Osteocyte (in vitro differentiated cells): ENCODE measurements at regions not wholly inside any gene's neighbourhood (a gene's known extent, or its start where the extent isn't known, plus 50 kb on each side); places are given as distances from the start of the nearest gene placed in this dataset.
"Not testable (repeated sequence)": the region's sequence is repeated elsewhere in the genome, so short reads cannot be mapped to it uniquely, and the experiment has no call there.

Experiments
- DNase-seq: peaks from one replicate; pipeline ENCODE4 v3.0.0; 2021; ENCODE audit warnings: mixed read lengths; ENCODE audit not compliant: unreplicated experiment; ENCODE audit errors: extremely low spot score
- H3K27ac Mint-ChIP-seq: one replicate; pipeline ENCODE4 v1.8.0; 2021; ENCODE audit warnings: mild to moderate bottlenecking, mixed read lengths; ENCODE audit not compliant: unreplicated experiment
- H3K27me3 Mint-ChIP-seq: one replicate; pipeline ENCODE4 v1.8.0; 2021; ENCODE audit warnings: mixed read lengths; ENCODE audit not compliant: unreplicated experiment
- H3K36me3 Mint-ChIP-seq: one replicate; pipeline ENCODE4 v1.8.0; 2021; ENCODE audit warnings: mixed read lengths; ENCODE audit not compliant: unreplicated experiment
- H3K4me1 Mint-ChIP-seq: one replicate; pipeline ENCODE4 v1.8.0; 2021; ENCODE audit warnings: mixed read lengths; ENCODE audit not compliant: unreplicated experiment
- H3K4me3 Mint-ChIP-seq: one replicate; pipeline ENCODE4 v1.8.0; 2021; ENCODE audit warnings: mild to moderate bottlenecking, moderate library complexity, mixed read lengths; ENCODE audit not compliant: unreplicated experiment
- H3K9me3 Mint-ChIP-seq: one replicate; pipeline ENCODE4 v1.8.0; 2021; ENCODE audit warnings: mixed read lengths; ENCODE audit not compliant: unreplicated experiment
- TF ChIP-seq, protein P1 (sequence below): fragments of 200-600 bp; sonication (generic); IDR thresholded peaks from 2 replicates; pipeline ENCODE4 v1.5.0; 2021; ENCODE audit warnings: antibody characterized with exemption, mild to moderate bottlenecking, moderate library complexity

DNA sequence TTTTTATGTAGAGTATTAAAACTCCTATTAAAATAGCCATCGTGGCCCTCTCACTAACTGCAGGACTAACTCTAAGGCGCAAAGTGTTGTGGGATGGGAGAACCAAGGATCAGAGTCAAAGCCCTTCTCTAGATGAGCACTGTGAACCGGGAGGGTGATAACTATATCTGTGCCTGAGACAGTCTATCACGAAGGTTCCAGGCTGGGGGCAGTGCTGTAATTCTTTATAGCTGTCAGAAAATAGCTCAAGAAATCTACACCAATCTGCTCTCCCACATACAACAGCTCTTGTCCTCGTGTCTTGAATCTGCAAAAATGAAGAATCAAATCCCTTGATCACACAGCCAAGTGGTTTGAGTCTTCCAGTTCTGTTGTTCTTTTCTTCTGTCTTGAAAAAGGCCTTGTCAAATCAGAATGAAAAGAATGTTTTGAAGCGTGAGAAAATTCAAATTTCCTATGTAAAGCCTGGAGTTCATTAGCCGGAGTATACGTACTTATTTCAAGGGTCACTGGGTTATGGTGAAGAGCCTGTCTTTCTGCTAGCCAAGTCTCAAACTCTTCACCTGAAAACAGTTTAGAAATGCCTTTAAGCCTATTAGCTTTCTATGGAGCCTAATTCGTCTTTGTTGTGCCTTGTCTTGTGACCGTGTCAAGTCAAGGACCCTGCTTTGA is 185.3 kb upstream of the NECTIN3 start:
- Mint-ChIP-seq H3K4me1 (peaks cover 4% of the 10 kb centered on the region), H3K27ac (no peak overlapping the region), H3K27me3 (no peaks in the 10 kb centered on the region), H3K36me3 (peaks cover 2% of the 10 kb centered on the region), H3K4me3 (no peak overlapping the region), H3K9me3 (no peaks in the 10 kb centered on the region)
- no peak for DNase-seq
- TF ChIP-seq, protein P1, sequence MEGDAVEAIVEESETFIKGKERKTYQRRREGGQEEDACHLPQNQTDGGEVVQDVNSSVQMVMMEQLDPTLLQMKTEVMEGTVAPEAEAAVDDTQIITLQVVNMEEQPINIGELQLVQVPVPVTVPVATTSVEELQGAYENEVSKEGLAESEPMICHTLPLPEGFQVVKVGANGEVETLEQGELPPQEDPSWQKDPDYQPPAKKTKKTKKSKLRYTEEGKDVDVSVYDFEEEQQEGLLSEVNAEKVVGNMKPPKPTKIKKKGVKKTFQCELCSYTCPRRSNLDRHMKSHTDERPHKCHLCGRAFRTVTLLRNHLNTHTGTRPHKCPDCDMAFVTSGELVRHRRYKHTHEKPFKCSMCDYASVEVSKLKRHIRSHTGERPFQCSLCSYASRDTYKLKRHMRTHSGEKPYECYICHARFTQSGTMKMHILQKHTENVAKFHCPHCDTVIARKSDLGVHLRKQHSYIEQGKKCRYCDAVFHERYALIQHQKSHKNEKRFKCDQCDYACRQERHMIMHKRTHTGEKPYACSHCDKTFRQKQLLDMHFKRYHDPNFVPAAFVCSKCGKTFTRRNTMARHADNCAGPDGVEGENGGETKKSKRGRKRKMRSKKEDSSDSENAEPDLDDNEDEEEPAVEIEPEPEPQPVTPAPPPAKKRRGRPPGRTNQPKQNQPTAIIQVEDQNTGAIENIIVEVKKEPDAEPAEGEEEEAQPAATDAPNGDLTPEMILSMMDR, result no peak

DNA sequence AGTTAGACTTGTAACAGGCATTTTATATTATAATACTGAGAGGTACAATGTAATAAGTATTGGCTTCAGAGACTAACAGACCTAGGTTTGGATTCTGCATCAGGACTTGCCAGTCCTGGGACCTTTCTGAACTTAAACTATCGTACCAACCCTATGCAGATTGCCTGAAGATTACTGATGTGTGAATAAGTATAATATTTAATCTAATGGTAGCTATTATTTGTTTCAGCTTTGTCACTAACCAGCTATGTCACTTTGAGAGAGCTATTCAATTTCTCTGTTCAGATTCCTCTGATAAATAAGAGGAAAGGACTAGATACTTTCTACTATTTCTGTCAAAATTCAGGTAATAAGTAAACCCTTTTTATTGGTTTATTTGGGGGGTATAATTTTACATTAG is 184.4 kb upstream of the NECTIN3 start:
- Mint-ChIP-seq H3K36me3 (peaks cover 2% of the 10 kb centered on the region), H3K27me3 (no peaks in the 10 kb centered on the region), H3K9me3 (no peaks in the 10 kb centered on the region), H3K4me3 (no peak overlapping the region), H3K27ac (no peak overlapping the region), H3K4me1 (peaks cover 4% of the 10 kb centered on the region)
- TF ChIP-seq, protein P1, result no peak
- DNase-seq, result no peak

DNA sequence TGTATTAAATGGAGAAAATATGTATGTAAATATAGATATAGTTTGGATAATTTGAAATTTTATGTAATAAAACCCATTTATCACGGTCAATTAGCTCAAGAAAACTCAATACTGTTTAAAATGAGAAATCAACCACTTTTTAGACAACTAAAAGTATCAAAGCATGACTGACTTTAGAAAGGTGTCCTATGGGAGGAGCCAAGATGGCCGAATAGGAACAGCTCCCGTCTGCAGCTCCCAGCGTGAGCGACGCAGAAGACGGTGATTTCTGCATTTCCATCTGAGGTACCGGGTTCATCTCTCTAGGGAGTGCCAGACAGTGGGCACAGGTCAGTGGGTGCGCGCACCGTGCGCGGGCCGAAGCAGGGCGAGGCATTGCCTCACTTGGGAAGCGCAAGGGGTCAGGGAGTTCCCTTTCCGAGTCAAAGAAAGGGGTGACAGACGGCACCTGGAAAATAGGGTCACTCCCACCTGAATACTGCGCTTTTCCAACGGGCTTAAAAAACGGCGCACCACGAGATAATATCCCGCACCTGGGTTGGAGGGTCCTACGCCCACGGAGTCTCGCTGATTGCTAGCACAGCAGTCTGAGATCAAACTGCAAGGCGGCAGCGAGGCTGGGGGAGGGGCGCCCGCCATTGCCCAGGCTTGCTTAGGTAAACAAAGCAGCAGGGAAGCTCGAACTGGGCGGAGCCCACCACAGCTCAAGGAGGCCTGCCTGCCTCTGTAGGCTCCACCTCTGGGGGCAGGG is 182.8 kb upstream of the NECTIN3 start:
- not testable (repeated sequence) for H3K4me1 Mint-ChIP-seq, H3K36me3 Mint-ChIP-seq, H3K9me3 Mint-ChIP-seq, H3K27me3 Mint-ChIP-seq, DNase-seq
- H3K27ac Mint-ChIP-seq, result peak overlapping the region; percentile 61
- peak overlapping the region; percentile 80 for H3K4me3 Mint-ChIP-seq

DNA sequence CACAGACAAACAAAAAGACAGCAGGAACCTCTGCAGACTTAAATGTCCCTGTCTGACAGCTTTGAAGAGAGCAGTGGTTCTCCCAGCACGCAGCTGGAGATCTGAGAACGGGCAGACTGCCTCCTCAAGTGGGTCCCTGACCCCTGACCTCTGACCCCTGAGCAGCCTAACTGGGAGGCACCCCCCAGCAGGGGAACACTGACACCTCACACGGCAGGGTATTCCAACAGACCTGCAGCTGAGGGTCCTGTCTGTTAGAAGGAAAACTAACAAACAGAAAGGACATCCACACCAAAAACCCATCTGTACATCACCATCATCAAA is 182.3 kb upstream of the NECTIN3 start:
- H3K4me3 Mint-ChIP-seq, result peak overlapping the region; percentile 80
- H3K9me3 Mint-ChIP-seq, DNase-seq, H3K27ac Mint-ChIP-seq, H3K4me1 Mint-ChIP-seq, H3K27me3 Mint-ChIP-seq, H3K36me3 Mint-ChIP-seq: not testable (repeated sequence)

DNA sequence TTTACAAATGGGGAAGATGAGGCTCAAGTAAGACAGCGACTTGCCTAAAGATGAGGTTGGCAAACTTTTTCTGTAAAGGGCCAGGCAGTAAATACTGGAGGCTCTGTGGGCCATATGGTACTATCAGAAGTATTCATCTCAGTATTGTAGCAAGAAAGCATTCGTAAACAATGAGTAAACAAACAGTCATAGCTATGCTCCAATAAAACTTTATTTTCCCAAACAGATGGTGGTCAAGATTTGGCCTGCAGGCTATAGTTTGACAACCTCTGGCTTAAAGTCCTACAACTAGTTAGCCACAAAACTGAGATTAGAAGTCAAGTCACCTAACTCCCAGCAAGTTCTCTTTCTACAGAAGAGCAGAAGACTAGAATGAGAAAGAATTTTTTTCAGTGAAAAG is 177.0 kb upstream of the NECTIN3 start:
- H3K9me3 Mint-ChIP-seq, result peaks cover 10% of the 10 kb centered on the region
- TF ChIP-seq, protein P1, result no peak
- peaks cover 6% of the 10 kb centered on the region for H3K36me3 Mint-ChIP-seq
- DNase-seq, result no peak
- no peaks in the 10 kb centered on the region for H3K4me1 Mint-ChIP-seq
- H3K27me3 Mint-ChIP-seq, result no peaks in the 10 kb centered on the region
- H3K27ac Mint-ChIP-seq, result no peak overlapping the region
- H3K4me3 Mint-ChIP-seq, result no peak overlapping the region

DNA sequence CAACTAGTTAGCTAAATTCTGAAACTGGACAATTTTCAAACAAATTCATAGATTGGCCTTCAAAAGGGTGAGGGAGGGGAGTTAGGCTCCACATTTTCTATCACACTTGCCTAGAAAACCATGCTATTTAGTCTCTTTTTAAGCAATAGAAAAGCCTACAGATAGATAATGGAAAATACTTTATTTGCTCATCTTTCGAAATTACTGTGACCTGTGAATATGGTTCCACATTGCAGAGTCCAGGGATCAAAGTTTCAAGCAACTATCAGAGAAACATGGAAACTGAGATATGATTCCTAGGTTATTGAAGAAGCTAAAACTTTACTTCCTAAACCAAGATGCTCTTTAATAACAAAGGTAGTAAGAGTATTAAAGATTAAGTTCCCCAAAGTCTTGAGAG is 176.6 kb upstream of the NECTIN3 start:
- no peaks in the 10 kb centered on the region for H3K4me1 Mint-ChIP-seq
- DNase-seq, result no peak

More for the DNA sequence above, 176.6 kb upstream of the NECTIN3 start:
- TF ChIP-seq, protein P1, result no peak
- Mint-ChIP-seq H3K36me3 (peaks cover 6% of the 10 kb centered on the region), H3K27ac (no peak overlapping the region), H3K27me3 (no peaks in the 10 kb centered on the region), H3K9me3 (peaks cover 10% of the 10 kb centered on the region), H3K4me3 (no peak overlapping the region)
